Esophagus muscularis mucosa (tissue), 4 donors: ENCODE measurements at regions not wholly inside any gene's neighbourhood (a gene's known extent, or its start where the extent isn't known, plus 50 kb on each side); places are given as distances from the start of the nearest gene placed in this dataset.

ENCODE experiments used
- EP300 ChIP-seq: sonication (generic); formaldehyde crosslinking; IDR thresholded peaks from one replicate; pipeline ENCODE4 v1.6.1; 2017; ENCODE audit warnings: antibody characterized with exemption
- POLR2A ChIP-seq: fragments of 450-650 bp; IDR thresholded peaks from one replicate; pipeline ENCODE4 v1.6.1; 2017; ENCODE audit warnings: antibody characterized with exemption, moderate library complexity, mild to moderate bottlenecking, low read depth
- TF ChIP-seq, protein P1 (sequence below), 3 experiments: fragments of 200-600 bp in 2 of 3; fragments of 450-650 bp in 1 of 3; sonication (generic) in 2 of 3; IDR thresholded peaks; one replicate each; pipeline ENCODE4 v1.5.1; 2017 to 2019; ENCODE audit warnings: antibody characterized with exemption in 3 of 3, mild to moderate bottlenecking in 2 of 3, moderate library complexity in 1 of 3

GRCh38 chr5:110115503-110115902, 425.8 kb downstream of the MAN2A1 start:
- no peak for TF ChIP-seq POLR2A
- TF ChIP-seq, protein P1, sequence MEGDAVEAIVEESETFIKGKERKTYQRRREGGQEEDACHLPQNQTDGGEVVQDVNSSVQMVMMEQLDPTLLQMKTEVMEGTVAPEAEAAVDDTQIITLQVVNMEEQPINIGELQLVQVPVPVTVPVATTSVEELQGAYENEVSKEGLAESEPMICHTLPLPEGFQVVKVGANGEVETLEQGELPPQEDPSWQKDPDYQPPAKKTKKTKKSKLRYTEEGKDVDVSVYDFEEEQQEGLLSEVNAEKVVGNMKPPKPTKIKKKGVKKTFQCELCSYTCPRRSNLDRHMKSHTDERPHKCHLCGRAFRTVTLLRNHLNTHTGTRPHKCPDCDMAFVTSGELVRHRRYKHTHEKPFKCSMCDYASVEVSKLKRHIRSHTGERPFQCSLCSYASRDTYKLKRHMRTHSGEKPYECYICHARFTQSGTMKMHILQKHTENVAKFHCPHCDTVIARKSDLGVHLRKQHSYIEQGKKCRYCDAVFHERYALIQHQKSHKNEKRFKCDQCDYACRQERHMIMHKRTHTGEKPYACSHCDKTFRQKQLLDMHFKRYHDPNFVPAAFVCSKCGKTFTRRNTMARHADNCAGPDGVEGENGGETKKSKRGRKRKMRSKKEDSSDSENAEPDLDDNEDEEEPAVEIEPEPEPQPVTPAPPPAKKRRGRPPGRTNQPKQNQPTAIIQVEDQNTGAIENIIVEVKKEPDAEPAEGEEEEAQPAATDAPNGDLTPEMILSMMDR (IDR thresholded peaks at IDR 0.05): no peak
- TF ChIP-seq EP300: no peak
